Transverse colon (tissue), 4 donors: ENCODE measurements at regions not wholly inside any gene's neighbourhood (a gene's known extent, or its start where the extent isn't known, plus 50 kb on each side); places are given as distances from the start of the nearest gene placed in this dataset.

Experiments
- EP300 ChIP-seq: sonication (generic); formaldehyde crosslinking; IDR thresholded peaks from one replicate; pipeline ENCODE4 v1.6.1; 2017; ENCODE audit warnings: antibody characterized with exemption, low read depth
- POLR2AphosphoS5 ChIP-seq, 3 donors: sonication (generic); formaldehyde crosslinking; IDR thresholded peaks; one replicate each; pipeline ENCODE4 v1.6.1; 2016; ENCODE audit warnings: antibody characterized with exemption in 3 of 3
- TF ChIP-seq, protein P1 (sequence below), 5 experiments: fragments of 200-600 bp in 3 of 5; fragments of 450-650 bp in 2 of 5; sonication (generic) in 3 of 5; IDR thresholded peaks; 1 replicate in 2 of 5; 2 replicates in 3 of 5; pipeline ENCODE4 v1.5.1; 2016 to 2017; ENCODE audit warnings: antibody characterized with exemption in 5 of 5, inconsistent platforms in 3 of 5, mild to moderate bottlenecking in 2 of 5, moderate library complexity in 1 of 5

DNA sequence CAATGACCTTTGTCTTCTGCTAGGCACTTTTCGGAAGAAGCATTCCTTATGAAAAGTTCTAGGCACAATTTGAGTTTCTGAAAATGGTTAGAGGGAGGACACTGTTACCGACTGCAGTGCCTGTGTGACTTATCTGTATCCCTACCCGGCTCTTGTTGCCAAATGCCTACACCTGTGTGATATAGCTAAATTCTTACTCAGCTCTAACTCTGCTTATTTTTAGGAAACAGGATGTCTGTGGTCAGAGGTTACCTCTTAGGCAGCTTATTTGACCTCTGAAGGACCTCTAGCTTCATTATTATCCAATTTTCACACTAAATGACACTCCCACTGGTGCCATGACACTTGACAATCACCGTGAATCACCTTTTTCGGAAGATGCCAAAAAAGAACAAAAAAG is 561.1 kb upstream of the SMIM31 start:
- TF ChIP-seq EP300, result no peak
- TF ChIP-seq, protein P1, sequence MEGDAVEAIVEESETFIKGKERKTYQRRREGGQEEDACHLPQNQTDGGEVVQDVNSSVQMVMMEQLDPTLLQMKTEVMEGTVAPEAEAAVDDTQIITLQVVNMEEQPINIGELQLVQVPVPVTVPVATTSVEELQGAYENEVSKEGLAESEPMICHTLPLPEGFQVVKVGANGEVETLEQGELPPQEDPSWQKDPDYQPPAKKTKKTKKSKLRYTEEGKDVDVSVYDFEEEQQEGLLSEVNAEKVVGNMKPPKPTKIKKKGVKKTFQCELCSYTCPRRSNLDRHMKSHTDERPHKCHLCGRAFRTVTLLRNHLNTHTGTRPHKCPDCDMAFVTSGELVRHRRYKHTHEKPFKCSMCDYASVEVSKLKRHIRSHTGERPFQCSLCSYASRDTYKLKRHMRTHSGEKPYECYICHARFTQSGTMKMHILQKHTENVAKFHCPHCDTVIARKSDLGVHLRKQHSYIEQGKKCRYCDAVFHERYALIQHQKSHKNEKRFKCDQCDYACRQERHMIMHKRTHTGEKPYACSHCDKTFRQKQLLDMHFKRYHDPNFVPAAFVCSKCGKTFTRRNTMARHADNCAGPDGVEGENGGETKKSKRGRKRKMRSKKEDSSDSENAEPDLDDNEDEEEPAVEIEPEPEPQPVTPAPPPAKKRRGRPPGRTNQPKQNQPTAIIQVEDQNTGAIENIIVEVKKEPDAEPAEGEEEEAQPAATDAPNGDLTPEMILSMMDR (IDR thresholded peaks at IDR 0.05), result no peak
- no peak for TF ChIP-seq POLR2AphosphoS5 (IDR thresholded peaks at IDR 0.05)
